C4-2B (cell line): ENCODE measurements at regions not wholly inside any gene's neighbourhood (a gene's known extent, or its start where the extent isn't known, plus 50 kb on each side); places are given as distances from the start of the nearest gene placed in this dataset.

ENCODE experiments used
- ZFX ChIP-seq: fragments of 450-650 bp; IDR thresholded peaks from 2 replicates; pipeline ENCODE4 v1.6.1; 2017
- TF ChIP-seq, protein P1 (sequence below): fragments of 450-650 bp; conservative IDR thresholded peaks from 2 replicates; pipeline ENCODE4 v1.5.1; 2017; ENCODE audit warnings: mild to moderate bottlenecking

DNA sequence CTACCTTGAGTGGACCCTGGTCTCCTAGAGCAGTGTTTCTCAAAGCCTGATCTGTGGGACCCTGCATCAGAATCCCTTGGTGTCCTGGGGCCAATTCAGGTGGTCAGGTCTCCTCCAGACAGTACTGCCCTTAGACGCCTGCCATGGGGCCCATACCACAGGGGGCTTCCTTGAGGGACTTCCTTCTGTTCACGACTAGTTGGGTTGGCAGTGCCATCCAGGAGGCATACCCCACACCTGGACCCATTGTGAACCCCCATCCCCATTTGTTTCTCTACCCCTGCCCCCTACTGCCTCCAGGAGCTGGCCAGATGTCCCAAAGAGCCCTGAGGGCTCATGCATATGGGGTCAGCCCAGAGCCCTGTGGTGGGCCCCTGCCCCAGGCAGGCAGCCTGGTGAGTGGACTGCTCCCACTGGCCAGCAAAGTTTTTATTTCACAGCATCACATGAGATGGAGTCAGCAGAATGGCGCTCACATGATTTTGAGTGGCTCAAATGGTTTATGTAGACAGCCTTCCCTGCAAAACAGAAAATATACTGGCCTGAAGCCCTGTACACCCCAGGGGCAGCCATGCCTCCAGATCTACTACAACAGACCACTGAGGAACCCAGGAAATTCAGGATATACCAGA, 259.9 kb upstream of the ZMIZ1 start:
- TF ChIP-seq, protein P1, sequence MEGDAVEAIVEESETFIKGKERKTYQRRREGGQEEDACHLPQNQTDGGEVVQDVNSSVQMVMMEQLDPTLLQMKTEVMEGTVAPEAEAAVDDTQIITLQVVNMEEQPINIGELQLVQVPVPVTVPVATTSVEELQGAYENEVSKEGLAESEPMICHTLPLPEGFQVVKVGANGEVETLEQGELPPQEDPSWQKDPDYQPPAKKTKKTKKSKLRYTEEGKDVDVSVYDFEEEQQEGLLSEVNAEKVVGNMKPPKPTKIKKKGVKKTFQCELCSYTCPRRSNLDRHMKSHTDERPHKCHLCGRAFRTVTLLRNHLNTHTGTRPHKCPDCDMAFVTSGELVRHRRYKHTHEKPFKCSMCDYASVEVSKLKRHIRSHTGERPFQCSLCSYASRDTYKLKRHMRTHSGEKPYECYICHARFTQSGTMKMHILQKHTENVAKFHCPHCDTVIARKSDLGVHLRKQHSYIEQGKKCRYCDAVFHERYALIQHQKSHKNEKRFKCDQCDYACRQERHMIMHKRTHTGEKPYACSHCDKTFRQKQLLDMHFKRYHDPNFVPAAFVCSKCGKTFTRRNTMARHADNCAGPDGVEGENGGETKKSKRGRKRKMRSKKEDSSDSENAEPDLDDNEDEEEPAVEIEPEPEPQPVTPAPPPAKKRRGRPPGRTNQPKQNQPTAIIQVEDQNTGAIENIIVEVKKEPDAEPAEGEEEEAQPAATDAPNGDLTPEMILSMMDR, result no peak
- TF ChIP-seq ZFX, result no peak
